Panc1 (cell line): ENCODE measurements at regions not wholly inside any gene's neighbourhood (a gene's known extent, or its start where the extent isn't known, plus 50 kb on each side); places are given as distances from the start of the nearest gene placed in this dataset.

Source experiments
- CTCF ChIP-seq: fragments of 450-650 bp; IDR thresholded peaks from 2 replicates; pipeline ENCODE4 v1.5.1; 2017; ENCODE audit warnings: mild to moderate bottlenecking
- POLR2AphosphoS5 ChIP-seq: IDR thresholded peaks from 2 replicates; pipeline ENCODE4 v1.6.1; 2012; ENCODE audit warnings: mild to moderate bottlenecking, low read depth, low read length, moderate library complexity
- SIN3A ChIP-seq: IDR thresholded peaks from 2 replicates; pipeline ENCODE4 v1.6.1; 2012; ENCODE audit warnings: low read depth, mild to moderate bottlenecking, low read length, moderate library complexity, borderline replicate concordance; ENCODE audit not compliant: insufficient read depth
- TCF7L2 ChIP-seq: IDR thresholded peaks from 2 replicates; pipeline ENCODE4 v1.6.1; 2011; ENCODE audit warnings: mild to moderate bottlenecking, low read depth, low read length, inconsistent platforms

GRCh38 chr5:34505731-34506130 is 150.4 kb upstream of the RAI14 start:
- no peak for TF ChIP-seq POLR2AphosphoS5
- TF ChIP-seq CTCF = no peak
- no peak for TF ChIP-seq TCF7L2
- no peak for TF ChIP-seq SIN3A
